ENCODE measurements at regions not wholly inside any gene's neighbourhood (a gene's known extent, or its start where the extent isn't known, plus 50 kb on each side); places are given as distances from the start of the nearest gene placed in this dataset.
"Not testable (repeated sequence)": the region's sequence is repeated elsewhere in the genome, so short reads cannot be mapped to it uniquely, and the experiment has no call there.

DNA sequence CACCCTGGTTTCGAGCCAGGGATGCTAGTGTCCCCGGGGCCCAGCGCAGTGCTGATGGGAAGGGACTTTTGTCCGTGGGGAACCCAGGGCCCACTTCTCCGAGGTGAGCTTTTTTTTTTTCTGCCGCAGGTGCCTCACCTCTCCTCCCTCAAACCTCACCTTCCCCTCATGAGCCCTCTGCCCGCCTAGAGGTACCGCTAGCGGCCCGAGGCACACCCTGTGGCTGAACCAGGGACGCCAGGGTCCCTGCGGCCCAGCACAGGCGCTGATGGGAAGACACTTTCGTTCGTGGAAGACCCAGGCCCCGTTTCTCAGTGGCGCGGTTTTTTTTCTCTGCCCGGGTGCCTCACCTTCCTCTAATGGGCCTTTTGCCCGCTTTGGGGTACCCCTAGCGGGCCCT, 1570.7 kb downstream of the TSPY10 start:
- not testable (repeated sequence) for H3K9me3 ChIP-seq (ENCODE audit: control insufficient read depth, low read length); H3K4me1 ChIP-seq (ENCODE audit: control insufficient read depth, insufficient read depth, low read length); H3K36me3 ChIP-seq (ENCODE audit: control insufficient read depth, insufficient read depth, low read length); H3K27ac ChIP-seq (ENCODE audit: low read depth, low read length); H3K27me3 ChIP-seq (ENCODE audit: control insufficient read depth, insufficient read depth, low read length, poor library complexity, severe bottlenecking); DNase-seq; H3K4me3 Mint-ChIP-seq; H3K4me1 Mint-ChIP-seq; H3K36me3 Mint-ChIP-seq (ENCODE audit: low read depth); H3K27ac Mint-ChIP-seq; H3K9ac ChIP-seq (ENCODE audit: extremely low read depth, low read length, poor library complexity, severe bottlenecking); H3K4me3 ChIP-seq (ENCODE audit: low read length); H3K27me3 Mint-ChIP-seq (ENCODE audit: insufficient read depth); H3K9me3 Mint-ChIP-seq
- WGBS, 2 experiments (ENCODE audit: insufficient coverage in 1 of 2, insufficient read length in 1 of 2): 60 to 79% methylated on average over 1 to 18 of the region's 21 CpGs

DNA sequence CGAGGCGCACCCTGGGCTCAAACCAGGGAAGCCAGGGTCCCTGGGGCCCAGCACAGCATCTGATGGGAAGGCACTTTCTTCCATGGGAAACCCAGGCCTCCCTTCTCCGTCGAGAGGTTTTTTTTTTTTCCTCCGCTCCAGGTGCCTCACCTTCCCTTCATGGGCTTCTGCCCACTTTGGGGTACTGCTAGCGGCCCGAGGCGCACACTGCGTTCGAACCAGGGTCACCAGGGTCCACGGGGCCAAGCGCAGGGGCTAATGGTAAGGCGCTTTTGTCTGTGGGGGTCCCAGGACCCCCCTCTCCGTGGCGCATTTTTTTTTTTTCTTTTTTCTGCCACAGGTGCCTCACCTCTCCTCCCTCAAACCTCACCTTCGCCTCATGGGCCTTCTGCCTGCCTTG, 1571.3 kb downstream of the TSPY10 start:
- H3K4me3 Mint-ChIP-seq: no peak overlapping the region
- peaks cover 8% of the 10 kb centered on the region for H3K9me3 Mint-ChIP-seq
- TF ChIP-seq, protein P1, sequence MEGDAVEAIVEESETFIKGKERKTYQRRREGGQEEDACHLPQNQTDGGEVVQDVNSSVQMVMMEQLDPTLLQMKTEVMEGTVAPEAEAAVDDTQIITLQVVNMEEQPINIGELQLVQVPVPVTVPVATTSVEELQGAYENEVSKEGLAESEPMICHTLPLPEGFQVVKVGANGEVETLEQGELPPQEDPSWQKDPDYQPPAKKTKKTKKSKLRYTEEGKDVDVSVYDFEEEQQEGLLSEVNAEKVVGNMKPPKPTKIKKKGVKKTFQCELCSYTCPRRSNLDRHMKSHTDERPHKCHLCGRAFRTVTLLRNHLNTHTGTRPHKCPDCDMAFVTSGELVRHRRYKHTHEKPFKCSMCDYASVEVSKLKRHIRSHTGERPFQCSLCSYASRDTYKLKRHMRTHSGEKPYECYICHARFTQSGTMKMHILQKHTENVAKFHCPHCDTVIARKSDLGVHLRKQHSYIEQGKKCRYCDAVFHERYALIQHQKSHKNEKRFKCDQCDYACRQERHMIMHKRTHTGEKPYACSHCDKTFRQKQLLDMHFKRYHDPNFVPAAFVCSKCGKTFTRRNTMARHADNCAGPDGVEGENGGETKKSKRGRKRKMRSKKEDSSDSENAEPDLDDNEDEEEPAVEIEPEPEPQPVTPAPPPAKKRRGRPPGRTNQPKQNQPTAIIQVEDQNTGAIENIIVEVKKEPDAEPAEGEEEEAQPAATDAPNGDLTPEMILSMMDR (conservative IDR thresholded peaks at IDR 0.05): no peak
- no peak overlapping the region for H3K4me3 ChIP-seq (ENCODE audit: low read length)
- no peak overlapping the region for H3K27ac ChIP-seq (ENCODE audit: low read depth, low read length)
- no peaks in the 10 kb centered on the region for H3K4me1 ChIP-seq (ENCODE audit: control insufficient read depth, insufficient read depth, low read length)
- no peak for DNase-seq
- WGBS, 2 experiments (ENCODE audit: insufficient coverage in 1 of 2, insufficient read length in 1 of 2): 84 to 96% methylated on average over 4 to 16 of the region's 16 CpGs
- H3K36me3 ChIP-seq (ENCODE audit: control insufficient read depth, insufficient read depth, low read length): no peaks in the 10 kb centered on the region
- no peaks in the 10 kb centered on the region for H3K9me3 ChIP-seq (ENCODE audit: control insufficient read depth, low read length)
- no peaks in the 10 kb centered on the region for H3K27me3 Mint-ChIP-seq (ENCODE audit: insufficient read depth)
- H3K27ac Mint-ChIP-seq: no peak overlapping the region
- no peaks in the 10 kb centered on the region for H3K4me1 Mint-ChIP-seq
- no peaks in the 10 kb centered on the region for H3K36me3 Mint-ChIP-seq (ENCODE audit: low read depth)
- no peaks in the 10 kb centered on the region for H3K27me3 ChIP-seq (ENCODE audit: control insufficient read depth, insufficient read depth, low read length, poor library complexity, severe bottlenecking)
- H3K9ac ChIP-seq (ENCODE audit: extremely low read depth, low read length, poor library complexity, severe bottlenecking): no peak overlapping the region

DNA sequence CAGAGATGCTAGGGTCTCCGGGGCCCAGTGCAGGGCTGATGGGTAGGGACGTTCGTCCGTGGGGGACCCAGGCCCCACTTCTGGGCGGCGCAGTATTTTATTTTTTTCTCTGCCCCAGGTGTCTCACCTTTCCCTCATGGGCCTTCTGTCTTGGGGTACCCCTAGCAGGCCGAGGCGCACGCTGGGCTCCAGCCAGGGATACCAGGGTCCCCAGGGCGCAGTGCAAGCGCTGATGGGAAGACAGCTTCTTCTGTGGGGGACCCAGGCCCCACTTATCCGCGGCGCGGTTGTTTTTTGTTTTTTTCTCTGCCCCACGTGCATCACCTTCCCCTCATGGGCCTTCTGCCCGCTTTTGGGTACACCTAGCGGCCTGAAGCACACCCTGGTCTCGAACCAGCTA, 1572.8 kb downstream of the TSPY10 start:
- H3K36me3 ChIP-seq (ENCODE audit: control insufficient read depth, insufficient read depth, low read length); H3K27ac Mint-ChIP-seq; H3K4me1 ChIP-seq (ENCODE audit: control insufficient read depth, insufficient read depth, low read length); H3K9me3 ChIP-seq (ENCODE audit: control insufficient read depth, low read length); H3K4me1 Mint-ChIP-seq; H3K9ac ChIP-seq (ENCODE audit: extremely low read depth, low read length, poor library complexity, severe bottlenecking); H3K36me3 Mint-ChIP-seq (ENCODE audit: low read depth); H3K27me3 ChIP-seq (ENCODE audit: control insufficient read depth, insufficient read depth, low read length, poor library complexity, severe bottlenecking); H3K9me3 Mint-ChIP-seq; H3K27ac ChIP-seq (ENCODE audit: low read depth, low read length); H3K4me3 ChIP-seq (ENCODE audit: low read length); H3K4me3 Mint-ChIP-seq; H3K27me3 Mint-ChIP-seq (ENCODE audit: insufficient read depth); DNase-seq: not testable (repeated sequence)
- 87% methylated on average over 10 of the region's 19 CpGs; no CpG with 5 or more reads in 1 of the 2 experiments for whole genome bisulfite sequencing, 2 experiments (ENCODE audit: insufficient coverage in 1 of 2, insufficient read length in 1 of 2)

DNA sequence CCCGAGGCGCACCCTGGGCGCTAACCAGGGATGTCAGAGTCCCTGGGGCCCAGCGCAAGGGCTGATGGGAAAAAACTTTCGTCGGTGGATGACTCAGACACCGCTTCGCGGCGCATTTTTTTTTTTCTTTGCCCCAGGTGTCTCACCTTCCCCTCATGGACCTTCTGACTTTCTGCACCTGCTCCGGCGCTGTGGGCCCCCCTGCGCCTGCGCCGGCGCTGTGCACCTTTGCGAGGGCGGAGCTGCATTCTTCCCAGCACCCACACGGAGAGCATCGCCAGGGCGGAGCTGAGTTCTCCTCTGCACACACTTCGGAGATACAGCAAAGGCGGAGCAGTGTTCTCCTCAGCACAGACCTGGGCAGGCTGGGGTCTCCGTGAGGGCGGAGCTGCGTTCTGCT, 1575.3 kb downstream of the TSPY10 start:
- WGBS, 2 experiments (ENCODE audit: insufficient coverage in 1 of 2, insufficient read length in 1 of 2): 84 to 94% methylated on average over 6 to 24 of the region's 26 CpGs
- H3K27ac ChIP-seq (ENCODE audit: low read depth, low read length); H3K4me3 Mint-ChIP-seq; H3K27ac Mint-ChIP-seq; H3K4me3 ChIP-seq (ENCODE audit: low read length); DNase-seq; H3K27me3 ChIP-seq (ENCODE audit: control insufficient read depth, insufficient read depth, low read length, poor library complexity, severe bottlenecking); H3K9ac ChIP-seq (ENCODE audit: extremely low read depth, low read length, poor library complexity, severe bottlenecking); H3K27me3 Mint-ChIP-seq (ENCODE audit: insufficient read depth); H3K4me1 Mint-ChIP-seq; H3K9me3 ChIP-seq (ENCODE audit: control insufficient read depth, low read length); H3K36me3 Mint-ChIP-seq (ENCODE audit: low read depth); H3K36me3 ChIP-seq (ENCODE audit: control insufficient read depth, insufficient read depth, low read length); H3K4me1 ChIP-seq (ENCODE audit: control insufficient read depth, insufficient read depth, low read length): not testable (repeated sequence)
- H3K9me3 Mint-ChIP-seq: peaks cover 11% of the 10 kb centered on the region

DNA sequence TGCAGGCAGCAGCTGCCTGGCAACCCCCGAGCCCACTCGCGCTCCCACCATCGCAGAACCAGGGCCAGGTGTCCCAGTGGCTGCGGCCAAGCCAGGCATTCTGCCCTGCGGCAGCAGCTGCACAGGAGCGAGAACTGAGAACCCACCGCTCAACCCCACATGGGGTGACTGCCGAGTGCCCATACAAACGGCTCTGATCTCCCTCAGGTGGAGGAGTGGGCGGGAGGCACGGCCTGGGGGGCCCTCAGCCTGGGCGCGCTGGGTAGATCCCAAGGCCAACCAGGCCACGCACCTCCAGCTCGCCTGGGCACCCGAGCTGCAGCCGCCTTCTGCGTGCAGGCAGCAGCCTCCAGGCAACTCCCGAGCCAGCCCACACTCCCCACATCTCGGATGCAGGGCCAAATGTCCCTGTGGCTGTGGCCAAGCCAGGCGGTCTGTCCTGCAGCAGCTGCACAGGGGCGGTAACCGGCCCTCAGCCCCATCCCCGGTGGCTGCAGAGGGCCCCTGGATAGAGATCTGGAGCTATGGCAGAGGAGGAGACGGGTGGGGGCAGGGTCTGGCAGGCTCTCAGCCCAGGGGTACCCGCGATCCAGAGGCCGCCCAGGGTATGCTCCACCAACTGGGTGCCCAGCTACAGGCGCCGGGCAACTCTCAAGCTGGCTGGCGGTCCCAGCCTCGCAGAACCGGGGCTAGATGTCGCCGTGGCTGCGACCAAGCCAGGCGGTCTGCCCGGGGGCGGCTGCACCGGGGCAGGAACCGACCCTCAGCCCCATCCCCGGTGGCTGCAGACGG, 1579.6 kb downstream of the TSPY10 start:
- not testable (repeated sequence) for H3K27me3 Mint-ChIP-seq (ENCODE audit: insufficient read depth); H3K27ac Mint-ChIP-seq

DNA sequence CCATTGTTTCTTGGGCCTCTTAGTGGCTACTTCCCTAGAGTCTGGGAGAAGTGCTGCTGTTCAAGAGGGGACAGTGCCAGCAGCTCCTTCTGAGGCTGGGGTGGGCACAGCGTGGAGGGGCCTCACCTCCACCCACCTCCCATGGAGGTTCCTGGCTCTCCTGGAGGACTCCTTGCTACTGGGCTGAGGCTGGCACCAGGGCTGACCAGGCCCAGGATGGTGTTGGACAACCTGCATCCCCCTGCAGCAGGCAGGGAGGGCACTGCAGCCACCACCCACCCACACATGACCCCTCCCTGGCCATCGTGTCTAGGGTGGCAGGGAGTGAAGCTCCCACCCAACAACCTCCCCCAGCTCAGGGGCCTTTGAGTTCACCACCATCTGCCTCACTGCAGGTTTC, 1549.3 kb upstream of the USP9Y start:
- H3K27ac ChIP-seq (ENCODE audit: low read depth, low read length); H3K36me3 ChIP-seq (ENCODE audit: control insufficient read depth, insufficient read depth, low read length); H3K27ac Mint-ChIP-seq; H3K9me3 ChIP-seq (ENCODE audit: control insufficient read depth, low read length); H3K4me3 Mint-ChIP-seq; DNase-seq; H3K4me1 Mint-ChIP-seq; H3K4me3 ChIP-seq (ENCODE audit: low read length); H3K9ac ChIP-seq (ENCODE audit: extremely low read depth, low read length, poor library complexity, severe bottlenecking); H3K9me3 Mint-ChIP-seq; H3K36me3 Mint-ChIP-seq (ENCODE audit: low read depth); H3K27me3 ChIP-seq (ENCODE audit: control insufficient read depth, insufficient read depth, low read length, poor library complexity, severe bottlenecking); H3K27me3 Mint-ChIP-seq (ENCODE audit: insufficient read depth); H3K4me1 ChIP-seq (ENCODE audit: control insufficient read depth, insufficient read depth, low read length): not testable (repeated sequence)
- WGBS, 2 experiments (ENCODE audit: insufficient coverage in 1 of 2, insufficient read length in 1 of 2): 86% methylated on average over 1 of the region's 2 CpGs; no CpG with 5 or more reads in 1 of the 2 experiments

More for the DNA sequence above, 1579.6 kb downstream of the TSPY10 start:
- H3K36me3 ChIP-seq (ENCODE audit: control insufficient read depth, insufficient read depth, low read length); H3K4me1 Mint-ChIP-seq; DNase-seq; H3K4me3 ChIP-seq (ENCODE audit: low read length); H3K36me3 Mint-ChIP-seq (ENCODE audit: low read depth); H3K27me3 ChIP-seq (ENCODE audit: control insufficient read depth, insufficient read depth, low read length, poor library complexity, severe bottlenecking); H3K9ac ChIP-seq (ENCODE audit: extremely low read depth, low read length, poor library complexity, severe bottlenecking); H3K27ac ChIP-seq (ENCODE audit: low read depth, low read length); H3K4me1 ChIP-seq (ENCODE audit: control insufficient read depth, insufficient read depth, low read length); H3K4me3 Mint-ChIP-seq: not testable (repeated sequence)
- H3K9me3 Mint-ChIP-seq: peaks cover 16% of the 10 kb centered on the region
- peaks cover 15% of the 10 kb centered on the region for H3K9me3 ChIP-seq (ENCODE audit: control insufficient read depth, low read length)
- 84 to 92% methylated on average over 22 to 44 of the region's 44 CpGs for WGBS, 2 experiments (ENCODE audit: insufficient coverage in 1 of 2, insufficient read length in 1 of 2)

Measured in endodermal cell (in vitro differentiated cells).